Liver (tissue), 3 donors: ENCODE measurements at regions not wholly inside any gene's neighbourhood (a gene's known extent, or its start where the extent isn't known, plus 50 kb on each side); places are given as distances from the start of the nearest gene placed in this dataset.

Experiments
- ATF3 ChIP-seq: IDR thresholded peaks from 2 replicates; pipeline ENCODE4 v1.6.1; 2016; ENCODE audit warnings: antibody characterized with exemption
- CTCF ChIP-seq: fragments of 150-350 bp; IDR thresholded peaks from 2 replicates; pipeline ENCODE4 v1.5.1; 2017; ENCODE audit warnings: improper control_type of control experiment, low read depth, low read length; ENCODE audit not compliant: missing input control
- EGR1 ChIP-seq, 2 donors: IDR thresholded peaks; 2 replicates each; pipeline ENCODE4 v1.6.1; 2016 to 2018; ENCODE audit warnings: antibody characterized with exemption in 2 of 2, low read depth in 2 of 2
- GABPA ChIP-seq, 2 donors: IDR thresholded peaks in 1 of 2; conservative IDR thresholded peaks in 1 of 2; 2 replicates each; pipeline ENCODE4 v1.6.1; 2016; ENCODE audit warnings: antibody characterized with exemption in 2 of 2, mild to moderate bottlenecking in 1 of 2, moderate library complexity in 1 of 2
- MAX ChIP-seq: IDR thresholded peaks from 2 replicates; pipeline ENCODE4 v1.6.1; 2016; ENCODE audit warnings: antibody characterized with exemption
- SP1 ChIP-seq: IDR thresholded peaks from 2 replicates; pipeline ENCODE4 v1.6.1; 2018; ENCODE audit warnings: antibody characterized with exemption, mild to moderate bottlenecking
- TAF1 ChIP-seq: conservative IDR thresholded peaks from 2 replicates; pipeline ENCODE4 v1.6.1; 2016; ENCODE audit warnings: antibody characterized with exemption, mild to moderate bottlenecking
- donor health status: healthy.
- donor health status: healthy.

- TF ChIP-seq CTCF (no peak), SP1 (no peak), GABPA (IDR thresholded peaks at IDR 0.05 in 1 of 2, conservative IDR thresholded peaks at IDR 0.05 in 1 of 2) (no peak), TAF1 (no peak), EGR1 (IDR thresholded peaks at IDR 0.05; ENCODE audit: low read depth in 2 of 2) (no peak), ATF3 (no peak), MAX (no peak)
Observed at GRCh38 chr15:81475471-81475870, 101.5 kb upstream of the TMC3 start.
